Omental fat pad (tissue), 3 donors: ENCODE measurements at regions not wholly inside any gene's neighbourhood (a gene's known extent, or its start where the extent isn't known, plus 50 kb on each side); places are given as distances from the start of the nearest gene placed in this dataset.
A peak's percentile ranks its signal among the peaks of the same experiment; 100 is the strongest.

Experiments used
- ATAC-seq: fragments of 150-250 bp; one replicate; pipeline ENCODE4 v1.9.1; 2016; ENCODE audit warnings: mild to moderate bottlenecking, moderate library complexity; ENCODE audit not compliant: low FRiP score
- DNase-seq: peaks from one replicate; pipeline ENCODE4 v3.0.0-alpha.2; 2019; ENCODE audit warnings: low spot score
- TF ChIP-seq, protein P1 (sequence below), 3 donors: fragments of 450-650 bp; IDR thresholded peaks; one replicate each; pipeline ENCODE4 v1.5.1; 2016 to 2017; ENCODE audit warnings: antibody characterized with exemption in 3 of 3, mild to moderate bottlenecking in 3 of 3, moderate library complexity in 2 of 3

DNA sequence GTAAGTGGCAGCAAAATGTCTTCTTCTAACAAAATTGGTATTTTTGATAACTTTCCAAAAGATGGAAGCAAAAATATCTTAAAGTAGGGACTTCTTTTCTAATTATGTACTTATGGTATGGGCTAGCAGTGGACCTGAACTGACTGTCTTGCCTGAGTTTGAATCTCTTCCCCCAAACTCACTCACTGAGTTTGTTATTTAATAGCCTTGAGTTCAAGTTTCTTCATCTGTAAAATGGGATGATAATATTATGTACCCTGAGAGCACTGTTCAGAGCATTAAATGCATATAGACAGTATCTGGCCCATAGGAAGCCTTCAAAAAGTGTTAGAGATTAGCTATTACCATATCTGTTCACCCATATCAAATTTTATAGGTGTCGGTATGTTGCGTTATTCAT is 210.4 kb upstream of the NUDT4 start:
- TF ChIP-seq, protein P1, sequence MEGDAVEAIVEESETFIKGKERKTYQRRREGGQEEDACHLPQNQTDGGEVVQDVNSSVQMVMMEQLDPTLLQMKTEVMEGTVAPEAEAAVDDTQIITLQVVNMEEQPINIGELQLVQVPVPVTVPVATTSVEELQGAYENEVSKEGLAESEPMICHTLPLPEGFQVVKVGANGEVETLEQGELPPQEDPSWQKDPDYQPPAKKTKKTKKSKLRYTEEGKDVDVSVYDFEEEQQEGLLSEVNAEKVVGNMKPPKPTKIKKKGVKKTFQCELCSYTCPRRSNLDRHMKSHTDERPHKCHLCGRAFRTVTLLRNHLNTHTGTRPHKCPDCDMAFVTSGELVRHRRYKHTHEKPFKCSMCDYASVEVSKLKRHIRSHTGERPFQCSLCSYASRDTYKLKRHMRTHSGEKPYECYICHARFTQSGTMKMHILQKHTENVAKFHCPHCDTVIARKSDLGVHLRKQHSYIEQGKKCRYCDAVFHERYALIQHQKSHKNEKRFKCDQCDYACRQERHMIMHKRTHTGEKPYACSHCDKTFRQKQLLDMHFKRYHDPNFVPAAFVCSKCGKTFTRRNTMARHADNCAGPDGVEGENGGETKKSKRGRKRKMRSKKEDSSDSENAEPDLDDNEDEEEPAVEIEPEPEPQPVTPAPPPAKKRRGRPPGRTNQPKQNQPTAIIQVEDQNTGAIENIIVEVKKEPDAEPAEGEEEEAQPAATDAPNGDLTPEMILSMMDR (IDR thresholded peaks at IDR 0.05) = no peak
- ATAC-seq = no peak

DNA sequence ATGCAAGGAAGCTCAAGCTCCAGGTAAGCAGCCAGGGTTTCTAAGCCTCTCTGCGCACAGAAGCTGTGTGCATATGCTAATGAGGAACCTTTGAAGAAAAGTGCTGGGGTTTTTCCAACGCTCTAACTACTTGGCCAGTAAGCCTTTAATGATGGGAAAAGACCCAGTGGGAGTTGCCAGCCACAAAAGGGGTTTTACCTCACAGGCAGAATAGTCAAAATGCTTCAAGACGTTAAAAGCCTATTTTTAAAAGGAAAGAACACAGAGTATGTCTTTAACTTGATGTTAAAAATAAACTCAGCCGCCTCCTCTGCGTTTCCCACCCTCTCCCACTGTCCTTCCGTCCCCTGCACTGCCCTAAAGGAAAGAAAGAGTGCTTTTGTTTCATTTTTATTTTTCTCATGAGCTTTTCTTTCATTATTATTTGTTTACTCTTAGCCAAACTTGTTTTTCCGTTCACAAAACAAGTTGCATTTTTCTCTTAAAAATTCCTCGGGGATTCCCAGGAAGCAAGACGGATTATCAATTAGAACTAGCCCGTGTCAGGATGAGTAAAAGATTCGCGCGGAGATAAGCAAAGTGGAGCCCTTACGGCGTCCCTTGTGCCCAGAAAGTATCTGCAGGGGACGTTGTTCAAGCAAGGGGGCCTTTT is 209.8 kb upstream of the NUDT4 start:
- TF ChIP-seq, protein P1 (IDR thresholded peaks at IDR 0.05) = no peak
- ATAC-seq (peak; percentile 54), DNase-seq (no peak)

More for the DNA sequence above, 210.4 kb upstream of the NUDT4 start:
- no peak for DNase-seq

DNA sequence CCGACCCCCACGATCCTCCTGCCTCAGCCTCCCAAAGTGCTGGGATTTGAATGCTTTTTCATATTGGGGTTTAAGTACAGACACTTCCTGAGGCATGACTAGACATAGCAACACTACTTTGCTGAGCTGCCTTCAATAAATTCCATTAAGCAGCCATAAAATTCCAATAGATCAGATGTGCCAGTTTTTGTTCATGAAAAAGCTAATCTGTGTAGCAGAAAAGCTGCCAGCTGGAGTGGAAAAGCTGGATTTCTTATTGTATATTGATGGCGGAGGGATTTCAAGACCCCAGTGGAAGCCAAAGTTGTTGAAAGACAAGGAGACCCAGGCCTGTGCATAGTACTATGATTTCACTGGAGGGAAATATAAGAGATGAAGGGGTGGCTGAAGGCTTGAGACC is 209.0 kb upstream of the NUDT4 start:
- ATAC-seq (no peak), DNase-seq (no peak)
- TF ChIP-seq, protein P1 (IDR thresholded peaks at IDR 0.05) = no peak

DNA sequence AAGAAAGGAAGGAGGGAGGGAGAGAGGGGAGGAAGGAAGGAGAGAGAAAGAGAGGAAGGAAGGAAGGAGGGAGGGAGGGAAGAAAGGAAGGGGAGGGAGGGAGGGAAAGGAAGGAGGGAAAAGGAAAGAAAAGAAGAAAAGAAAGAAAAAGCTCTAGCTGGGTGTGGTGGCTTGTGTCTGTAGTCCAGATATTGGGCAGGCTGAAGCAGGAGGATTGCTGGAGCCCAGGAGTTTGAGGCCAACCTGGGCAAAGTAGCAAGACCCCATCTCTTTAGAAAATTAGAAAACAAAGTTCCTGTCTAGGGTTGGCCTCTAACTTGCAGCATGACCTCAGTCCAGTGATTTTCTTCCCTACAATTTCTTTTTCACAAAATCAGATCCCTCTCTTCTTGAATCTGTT is 208.2 kb upstream of the NUDT4 start:
- TF ChIP-seq, protein P1 (IDR thresholded peaks at IDR 0.05) = no peak
- DNase-seq (no peak), ATAC-seq (no peak)

DNA sequence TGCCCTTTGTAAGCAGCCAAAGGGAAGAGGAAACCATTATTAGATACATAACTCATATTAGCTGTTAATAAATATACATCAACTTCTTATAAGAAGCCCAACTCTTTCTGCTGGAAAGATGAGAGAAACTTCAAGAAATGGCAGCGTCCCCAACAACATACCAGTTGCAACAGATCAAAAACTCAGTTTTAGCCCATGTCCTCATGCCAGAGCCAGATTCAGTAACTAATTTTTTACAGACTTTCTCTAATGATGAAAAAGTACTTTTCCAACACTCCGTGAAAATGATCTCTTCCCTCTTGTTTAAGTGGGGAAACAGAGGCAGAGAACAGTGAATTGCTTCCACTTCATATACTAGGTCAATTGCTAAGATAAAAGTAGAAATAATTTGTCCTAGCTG is 206.8 kb upstream of the NUDT4 start:
- DNase-seq = no peak
- TF ChIP-seq, protein P1 (IDR thresholded peaks at IDR 0.05) = no peak
- no peak for ATAC-seq

DNA sequence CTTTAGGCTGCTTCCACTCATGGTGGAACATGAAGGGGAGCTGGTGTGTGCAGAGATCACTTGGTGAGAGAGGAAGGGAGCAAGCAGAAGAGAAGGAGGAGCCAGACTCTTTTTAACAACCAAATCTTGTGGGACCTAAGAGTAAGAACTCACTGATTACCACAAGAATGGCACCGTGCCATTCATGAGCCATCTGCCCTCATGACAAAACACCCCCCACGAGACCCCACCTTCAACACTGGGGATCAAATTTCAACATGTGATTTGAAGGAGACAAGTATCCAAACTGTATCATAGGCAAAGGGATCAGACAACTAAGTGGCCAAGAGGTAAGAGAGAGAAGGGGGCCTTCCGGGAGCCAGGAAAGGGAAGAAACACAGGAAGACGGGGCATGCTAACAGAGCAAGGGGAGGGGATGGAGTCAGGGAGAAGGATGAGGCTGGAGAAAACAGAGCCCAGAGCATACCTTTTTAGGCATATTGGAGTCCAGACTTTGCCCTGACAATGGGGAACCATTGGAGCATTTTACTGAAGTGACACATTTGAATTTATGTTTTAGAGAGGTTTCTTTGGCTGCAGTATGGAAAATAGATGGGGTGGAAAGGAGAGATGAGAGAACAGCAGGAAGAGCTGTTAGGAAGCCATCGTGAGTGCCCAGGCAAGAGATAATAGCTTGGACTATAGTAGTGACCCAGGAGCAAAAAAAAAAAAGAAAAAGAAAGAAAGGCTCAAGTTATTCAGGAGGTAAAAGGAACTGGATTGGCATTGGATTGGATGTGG is 204.4 kb upstream of the NUDT4 start:
- ATAC-seq (no peak), DNase-seq (no peak)
- TF ChIP-seq, protein P1 (IDR thresholded peaks at IDR 0.05) = no peak

DNA sequence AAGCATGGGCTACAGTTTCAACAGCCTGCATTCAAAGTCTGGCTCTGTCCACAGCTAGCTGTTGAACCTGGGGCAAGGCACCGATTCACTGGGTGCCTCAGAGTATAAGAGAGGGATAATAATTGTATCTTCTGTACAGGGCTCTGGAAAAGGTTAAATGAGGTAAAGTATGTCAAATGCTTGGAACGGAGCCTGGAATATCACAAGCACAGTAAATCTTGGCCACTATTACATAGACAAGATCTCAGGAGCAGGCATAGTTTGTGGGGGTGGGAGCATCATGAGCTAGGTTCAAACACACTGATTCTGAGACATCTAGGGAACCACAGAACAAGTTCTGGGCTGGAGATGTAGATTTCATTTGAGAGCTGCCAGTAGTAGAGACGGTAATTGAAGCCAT is 203.7 kb upstream of the NUDT4 start:
- TF ChIP-seq, protein P1 (IDR thresholded peaks at IDR 0.05) = no peak
- peak; percentile 53 for ATAC-seq
- DNase-seq = no peak
